ENCODE measurements at regions not wholly inside any gene's neighbourhood (a gene's known extent, or its start where the extent isn't known, plus 50 kb on each side); places are given as distances from the start of the nearest gene placed in this dataset.

GRCh38 chr12:19909418-19909817 lies 458.9 kb upstream of the PDE3A start (continued):
- TF ChIP-seq CREB5 (CRISPR knock-in tag; IDR thresholded peaks at IDR 0.05; ENCODE audit: low read depth) (no peak), ZFP30 (CRISPR knock-in tag; IDR thresholded peaks at IDR 0.05) (no peak), SNAI2 (CRISPR knock-in tag; IDR thresholded peaks at IDR 0.05) (no peak), TCF4 (CRISPR knock-in tag; IDR thresholded peaks at IDR 0.05; ENCODE audit: borderline replicate concordance) (no peak), PATZ1 (CRISPR knock-in tag; IDR thresholded peaks at IDR 0.05; ENCODE audit: borderline replicate concordance) (no peak)

- TF ChIP-seq ZFP3 (CRISPR knock-in tag; IDR thresholded peaks at IDR 0.05) (no peak), ZNF565 (CRISPR knock-in tag; conservative IDR thresholded peaks at IDR 0.05; ENCODE audit: low read depth) (no peak), CSRNP3 (CRISPR knock-in tag; IDR thresholded peaks at IDR 0.05) (no peak), TSHZ2 (CRISPR knock-in tag; IDR thresholded peaks at IDR 0.05) (no peak), TOX (CRISPR knock-in tag; IDR thresholded peaks at IDR 0.05; ENCODE audit: borderline replicate concordance) (no peak), CREB5 (CRISPR knock-in tag; IDR thresholded peaks at IDR 0.05; ENCODE audit: low read depth) (no peak), OSR1 (CRISPR knock-in tag; IDR thresholded peaks at IDR 0.05) (no peak), ZFP30 (CRISPR knock-in tag; IDR thresholded peaks at IDR 0.05) (no peak), ZC3H10 (CRISPR knock-in tag; IDR thresholded peaks at IDR 0.05) (no peak), ZNF8 (CRISPR knock-in tag; IDR thresholded peaks at IDR 0.05) (no peak), BACH2 (CRISPR knock-in tag; IDR thresholded peaks at IDR 0.05; ENCODE audit: borderline replicate concordance) (no peak), RARB (CRISPR knock-in tag; IDR thresholded peaks at IDR 0.05) (no peak), SNAI2 (CRISPR knock-in tag; IDR thresholded peaks at IDR 0.05) (no peak), GLIS3 (CRISPR knock-in tag; IDR thresholded peaks at IDR 0.05) (no peak), ISL1 (CRISPR knock-in tag; IDR thresholded peaks at IDR 0.05) (no peak)
- ATAC-seq: peak; percentile 18; the same call in 2 of the 3 replicates
These were observed 457.7 kb upstream of the PDE3A start for GRCh38 chr12:19910681-19911080.

GRCh38 chr12:19912991-19913390 lies 455.3 kb upstream of the PDE3A start:
- ATAC-seq: no peak
- no peak for TF ChIP-seq TCF4 (CRISPR knock-in tag; IDR thresholded peaks at IDR 0.05; ENCODE audit: borderline replicate concordance)
- TF ChIP-seq ZFP3 (CRISPR knock-in tag; IDR thresholded peaks at IDR 0.05): no peak

- TF ChIP-seq ZC3H10 (CRISPR knock-in tag; IDR thresholded peaks at IDR 0.05) (no peak), ZFP3 (CRISPR knock-in tag; IDR thresholded peaks at IDR 0.05) (no peak), TOX (CRISPR knock-in tag; IDR thresholded peaks at IDR 0.05; ENCODE audit: borderline replicate concordance) (no peak), SNAI2 (CRISPR knock-in tag; IDR thresholded peaks at IDR 0.05) (no peak), ARNTL (CRISPR knock-in tag; IDR thresholded peaks at IDR 0.05; ENCODE audit: borderline replicate concordance, low read depth) (no peak), PATZ1 (CRISPR knock-in tag; IDR thresholded peaks at IDR 0.05; ENCODE audit: borderline replicate concordance) (no peak), CREB5 (CRISPR knock-in tag; IDR thresholded peaks at IDR 0.05; ENCODE audit: low read depth) (no peak), BACH2 (CRISPR knock-in tag; IDR thresholded peaks at IDR 0.05; ENCODE audit: borderline replicate concordance) (no peak), TSHZ2 (CRISPR knock-in tag; IDR thresholded peaks at IDR 0.05) (no peak)
- peak; percentile 85 for ATAC-seq
These were observed 452.7 kb upstream of the PDE3A start for GRCh38 chr12:19915392-19916195.

Data from SK-N-SH treated with all-trans-retinoic acid at 6 μM for 48 hours (cell line).